Endothelial cell (in vitro differentiated cells): ENCODE measurements at regions not wholly inside any gene's neighbourhood (a gene's known extent, or its start where the extent isn't known, plus 50 kb on each side); places are given as distances from the start of the nearest gene placed in this dataset.

ENCODE experiments used
- DNase-seq: peaks from one replicate; pipeline ENCODE4 v3.0.0; 2021; ENCODE audit warnings: low spot score
- H3K27ac Mint-ChIP-seq: one replicate; pipeline ENCODE4 v1.8.0; 2021; ENCODE audit warnings: mixed read lengths, inconsistent platforms; ENCODE audit not compliant: unreplicated experiment
- H3K27me3 Mint-ChIP-seq: one replicate; pipeline ENCODE4 v1.8.0; 2021; ENCODE audit warnings: mild to moderate bottlenecking, moderate library complexity, mixed read lengths, inconsistent platforms; ENCODE audit not compliant: unreplicated experiment
- H3K36me3 Mint-ChIP-seq: one replicate; pipeline ENCODE4 v1.8.0; 2021; ENCODE audit warnings: mild to moderate bottlenecking, low read depth, mixed read lengths, inconsistent platforms; ENCODE audit not compliant: unreplicated experiment
- H3K4me1 Mint-ChIP-seq: one replicate; pipeline ENCODE4 v1.8.0; 2021; ENCODE audit warnings: mild to moderate bottlenecking, mixed read lengths, inconsistent platforms; ENCODE audit not compliant: unreplicated experiment
- H3K4me3 Mint-ChIP-seq: one replicate; pipeline ENCODE4 v1.8.0; 2021; ENCODE audit warnings: mild to moderate bottlenecking, mixed read lengths, inconsistent platforms; ENCODE audit not compliant: unreplicated experiment
- H3K9me3 Mint-ChIP-seq: one replicate; pipeline ENCODE4 v1.8.0; 2021; ENCODE audit warnings: mixed read lengths, inconsistent platforms; ENCODE audit not compliant: unreplicated experiment
- CTCF ChIP-seq: fragments of 200-600 bp; sonication (generic); IDR thresholded peaks from one replicate; pipeline ENCODE4 v1.5.0; 2021; ENCODE audit warnings: antibody characterized with exemption; ENCODE audit not compliant: unreplicated experiment

- DNase-seq: no peak
- Mint-ChIP-seq H3K27ac (no peak overlapping the region), H3K27me3 (no peaks in the 10 kb centered on the region), H3K4me3 (no peak overlapping the region), H3K4me1 (no peaks in the 10 kb centered on the region), H3K9me3 (no peaks in the 10 kb centered on the region), H3K36me3 (no peaks in the 10 kb centered on the region)
- no peak for TF ChIP-seq CTCF
These were observed 588.3 kb upstream of the SLITRK1 start for GRCh38 chr13:84470528-84470927.

GRCh38 chr13:84466461-84466860 lies 584.2 kb upstream of the SLITRK1 start:
- Mint-ChIP-seq H3K36me3 (no peaks in the 10 kb centered on the region), H3K27ac (no peak overlapping the region)

GRCh38 chr13:84460989-84461388 lies 578.7 kb upstream of the SLITRK1 start:
- no peak overlapping the region for H3K4me3 Mint-ChIP-seq
- no peaks in the 10 kb centered on the region for H3K27me3 Mint-ChIP-seq
- no peak for TF ChIP-seq CTCF
- no peak for DNase-seq
- H3K27ac Mint-ChIP-seq: no peak overlapping the region
- H3K4me1 Mint-ChIP-seq: no peaks in the 10 kb centered on the region
- no peaks in the 10 kb centered on the region for H3K9me3 Mint-ChIP-seq
- no peaks in the 10 kb centered on the region for H3K36me3 Mint-ChIP-seq

More at GRCh38 chr13:84466461-84466860, 584.2 kb upstream of the SLITRK1 start:
- TF ChIP-seq CTCF: no peak
- Mint-ChIP-seq H3K27me3 (no peaks in the 10 kb centered on the region), H3K4me3 (no peak overlapping the region), H3K4me1 (no peaks in the 10 kb centered on the region), H3K9me3 (no peaks in the 10 kb centered on the region)
- no peak for DNase-seq

DNA sequence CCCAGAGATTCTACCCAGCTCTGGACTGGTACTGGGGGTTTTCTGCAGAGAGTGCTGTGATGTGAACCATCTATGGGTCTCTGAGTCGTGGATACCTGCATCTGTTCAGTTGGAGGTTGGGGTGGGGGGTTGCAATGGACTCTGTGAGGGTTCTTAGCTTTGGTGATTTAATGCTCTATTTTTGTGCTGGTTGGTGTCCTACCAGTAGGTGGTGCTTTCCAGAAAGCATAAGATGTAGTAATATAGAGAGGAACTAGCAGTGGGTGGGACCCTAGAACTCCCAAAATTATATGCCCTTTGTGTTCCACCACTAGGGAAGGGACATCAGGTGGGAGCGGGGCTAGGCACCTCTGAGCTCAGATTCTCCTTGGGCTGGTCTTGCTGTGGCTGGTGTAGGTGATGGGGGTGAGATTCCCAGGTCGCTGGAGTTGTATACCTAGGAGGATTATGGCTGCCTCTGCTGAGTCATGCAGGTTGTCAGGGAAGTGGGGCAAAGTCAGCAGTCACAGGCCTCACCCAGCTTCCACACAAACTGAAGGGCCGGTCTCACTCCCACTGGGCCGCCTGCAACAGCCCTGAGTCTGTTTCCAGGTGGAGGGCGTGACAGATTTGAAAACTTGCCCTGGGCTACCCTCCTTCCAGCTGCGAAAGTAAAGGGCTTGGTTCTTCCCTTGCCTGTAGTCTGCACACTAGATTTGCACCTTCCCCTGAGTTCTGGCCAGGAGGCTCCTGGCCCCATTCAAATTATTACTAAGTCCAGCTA lies 573.0 kb upstream of the SLITRK1 start:
- TF ChIP-seq CTCF: no peak
- Mint-ChIP-seq H3K4me3 (no peak overlapping the region), H3K4me1 (no peaks in the 10 kb centered on the region), H3K9me3 (no peaks in the 10 kb centered on the region), H3K27ac (no peak overlapping the region), H3K36me3 (no peaks in the 10 kb centered on the region), H3K27me3 (no peaks in the 10 kb centered on the region)
- no peak for DNase-seq

DNA sequence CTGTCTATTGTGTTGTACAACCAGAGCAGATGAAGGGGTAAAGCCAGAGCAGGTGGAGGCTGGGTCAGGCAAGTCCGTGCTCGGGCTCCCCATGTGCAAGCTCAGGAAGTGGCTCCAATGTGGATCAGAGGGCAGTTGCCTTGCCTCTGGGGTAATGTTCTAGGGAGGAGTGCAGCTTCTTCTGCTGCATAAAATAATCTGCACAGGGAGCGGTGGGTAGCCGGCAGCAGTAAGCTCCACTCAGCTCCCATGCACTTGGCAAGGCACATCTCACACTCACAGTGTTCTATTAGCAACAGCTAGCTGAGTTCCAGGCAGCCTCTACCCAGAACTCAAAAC lies 565.3 kb upstream of the SLITRK1 start:
- TF ChIP-seq CTCF: no peak
- H3K4me1 Mint-ChIP-seq: no peaks in the 10 kb centered on the region
- DNase-seq: no peak
- no peak overlapping the region for H3K4me3 Mint-ChIP-seq
- no peak overlapping the region for H3K27ac Mint-ChIP-seq
- no peaks in the 10 kb centered on the region for H3K9me3 Mint-ChIP-seq
- H3K27me3 Mint-ChIP-seq: peaks cover 3% of the 10 kb centered on the region
- H3K36me3 Mint-ChIP-seq: no peaks in the 10 kb centered on the region
